ENCODE measurements at regions not wholly inside any gene's neighbourhood (a gene's known extent, or its start where the extent isn't known, plus 50 kb on each side); places are given as distances from the start of the nearest gene placed in this dataset.

- no peaks in the 10 kb centered on the region for H3K4me1 Mint-ChIP-seq
- H3K4me3 ChIP-seq (ENCODE audit: low read length): no peak overlapping the region
- H3K9me3 Mint-ChIP-seq: no peaks in the 10 kb centered on the region
- H3K36me3 ChIP-seq (ENCODE audit: control insufficient read depth, insufficient read depth, low read length): no peaks in the 10 kb centered on the region
- no peak overlapping the region for H3K27ac ChIP-seq (ENCODE audit: low read depth, low read length)
- no peak for TF ChIP-seq CTCF (conservative IDR thresholded peaks at IDR 0.05)
- no peak overlapping the region for H3K4me3 Mint-ChIP-seq
- no peak for DNase-seq
- H3K9me3 ChIP-seq (ENCODE audit: control insufficient read depth, low read length): no peaks in the 10 kb centered on the region
- WGBS, 2 experiments (ENCODE audit: insufficient coverage in 1 of 2, insufficient read length in 1 of 2): 86 to 87% methylated on average over 6 of the region's 6 CpGs
- H3K27me3 ChIP-seq (ENCODE audit: control insufficient read depth, insufficient read depth, low read length, poor library complexity, severe bottlenecking): no peaks in the 10 kb centered on the region
- no peak overlapping the region for H3K27ac Mint-ChIP-seq
- peaks cover 3% of the 10 kb centered on the region for H3K27me3 Mint-ChIP-seq (ENCODE audit: insufficient read depth)
- H3K36me3 Mint-ChIP-seq (ENCODE audit: low read depth): no peaks in the 10 kb centered on the region
- no peaks in the 10 kb centered on the region for H3K4me1 ChIP-seq (ENCODE audit: control insufficient read depth, insufficient read depth, low read length)
- no peak overlapping the region for H3K9ac ChIP-seq (ENCODE audit: extremely low read depth, low read length, poor library complexity, severe bottlenecking)
These were observed 80.7 kb downstream of the C7orf25 start for GRCh38 chr7:42831006-42831717.

GRCh38 chr7:42812779-42813178, 99.1 kb downstream of the C7orf25 start:
- Mint-ChIP-seq H3K36me3 (ENCODE audit: low read depth) (no peaks in the 10 kb centered on the region), H3K27me3 (ENCODE audit: insufficient read depth) (no peaks in the 10 kb centered on the region), H3K4me1 (no peaks in the 10 kb centered on the region), H3K4me3 (no peak overlapping the region), H3K9me3 (no peaks in the 10 kb centered on the region), H3K27ac (no peak overlapping the region)
- Histone ChIP-seq H3K27ac (ENCODE audit: low read depth, low read length) (no peak overlapping the region), H3K4me1 (ENCODE audit: control insufficient read depth, insufficient read depth, low read length) (no peaks in the 10 kb centered on the region), H3K27me3 (ENCODE audit: control insufficient read depth, insufficient read depth, low read length, poor library complexity, severe bottlenecking) (no peaks in the 10 kb centered on the region), H3K9me3 (ENCODE audit: control insufficient read depth, low read length) (no peaks in the 10 kb centered on the region), H3K9ac (ENCODE audit: extremely low read depth, low read length, poor library complexity, severe bottlenecking) (no peak overlapping the region), H3K36me3 (ENCODE audit: control insufficient read depth, insufficient read depth, low read length) (no peaks in the 10 kb centered on the region), H3K4me3 (ENCODE audit: low read length) (no peak overlapping the region)
- DNase-seq: no peak
- WGBS, 2 experiments (ENCODE audit: insufficient coverage in 1 of 2, insufficient read length in 1 of 2): no CpG with 5 or more reads among the region's 1 CpG
- no peak for TF ChIP-seq CTCF (conservative IDR thresholded peaks at IDR 0.05)

- 93 to 96% methylated on average over 2 of the region's 2 CpGs for WGBS, 2 experiments (ENCODE audit: insufficient coverage in 1 of 2, insufficient read length in 1 of 2)
These were observed 106.3 kb downstream of the C7orf25 start for GRCh38 chr7:42805601-42806000.

More at GRCh38 chr7:42805601-42806000, 106.3 kb downstream of the C7orf25 start:
- Mint-ChIP-seq H3K4me1 (no peaks in the 10 kb centered on the region), H3K9me3 (no peaks in the 10 kb centered on the region), H3K27me3 (ENCODE audit: insufficient read depth) (no peaks in the 10 kb centered on the region), H3K36me3 (ENCODE audit: low read depth) (no peaks in the 10 kb centered on the region), H3K4me3 (no peak overlapping the region), H3K27ac (no peak overlapping the region)
- no peak for TF ChIP-seq CTCF (conservative IDR thresholded peaks at IDR 0.05)
- no peak overlapping the region for H3K4me3 ChIP-seq (ENCODE audit: low read length)
- no peak overlapping the region for H3K9ac ChIP-seq (ENCODE audit: extremely low read depth, low read length, poor library complexity, severe bottlenecking)
- H3K36me3 ChIP-seq (ENCODE audit: control insufficient read depth, insufficient read depth, low read length): no peaks in the 10 kb centered on the region
- H3K27me3 ChIP-seq (ENCODE audit: control insufficient read depth, insufficient read depth, low read length, poor library complexity, severe bottlenecking): no peaks in the 10 kb centered on the region
- no peaks in the 10 kb centered on the region for H3K4me1 ChIP-seq (ENCODE audit: control insufficient read depth, insufficient read depth, low read length)
- H3K9me3 ChIP-seq (ENCODE audit: control insufficient read depth, low read length): no peaks in the 10 kb centered on the region
- no peak overlapping the region for H3K27ac ChIP-seq (ENCODE audit: low read depth, low read length)
- no peak for DNase-seq

Data from endodermal cell (in vitro differentiated cells).